Stimulated activated CD4-positive, alpha-beta T cell treated with anti-CD3 and anti-CD28 coated beads, Interleukin-2, amount 100 ng/mL, for 24 hours (primary cell): ENCODE measurements at regions not wholly inside any gene's neighbourhood (a gene's known extent, or its start where the extent isn't known, plus 50 kb on each side); places are given as distances from the start of the nearest gene placed in this dataset.

Experiments used
- DNase-seq, 2 donors: peaks; one replicate each; pipeline ENCODE4 v3.0.0-alpha.2; 2020

DNA sequence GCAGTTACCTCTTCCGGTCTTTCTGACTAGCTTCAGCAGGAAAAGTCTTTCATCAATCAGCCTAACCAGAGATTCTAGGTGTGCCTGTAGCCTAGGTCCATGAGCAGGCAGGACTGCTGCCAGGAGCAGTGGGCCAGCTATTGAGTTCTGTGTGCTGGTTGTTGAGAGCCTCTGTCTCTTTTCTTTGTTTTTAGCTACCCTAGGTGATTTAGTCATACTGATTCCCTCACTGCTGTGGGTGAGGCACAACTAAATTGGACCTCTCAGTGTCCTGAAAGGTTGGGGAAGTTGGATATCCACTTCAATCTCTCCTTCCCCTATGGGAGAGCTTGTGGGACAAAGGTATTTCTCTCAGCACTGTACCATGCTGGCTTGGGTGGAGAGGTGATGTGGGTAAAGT lies 354.9 kb downstream of the GPAT3 start:
- no peak for DNase-seq

- no peak for DNase-seq
Observed at GRCh38 chr4:83890231-83890630, 354.3 kb downstream of the GPAT3 start.

DNA sequence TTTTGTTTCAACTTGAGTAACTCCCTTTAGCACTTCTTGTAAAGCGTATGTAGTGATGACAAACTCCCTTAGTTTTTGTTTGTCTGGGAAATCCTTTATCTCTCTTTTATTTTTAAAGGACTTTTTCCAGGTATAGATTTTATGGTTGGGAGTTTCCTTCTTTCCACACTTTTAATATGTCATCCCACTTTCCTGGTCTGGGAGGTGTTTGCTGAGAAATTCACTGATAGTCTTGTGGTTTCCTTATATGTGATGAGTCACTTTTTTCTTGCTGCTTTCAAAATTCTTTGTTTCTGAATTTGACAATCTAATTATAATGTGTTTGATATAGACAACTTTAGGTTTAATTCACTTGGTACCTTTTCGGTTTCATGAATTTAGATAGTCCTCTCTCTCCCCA lies 353.9 kb downstream of the GPAT3 start:
- DNase-seq: no peak

GRCh38 chr4:83885256-83886182 lies 349.6 kb downstream of the GPAT3 start:
- no peak for DNase-seq

GRCh38 chr4:83876047-83876446 lies 340.1 kb downstream of the GPAT3 start:
- no peak for DNase-seq

GRCh38 chr4:83875437-83875836 lies 339.5 kb downstream of the GPAT3 start:
- no peak for DNase-seq

DNA sequence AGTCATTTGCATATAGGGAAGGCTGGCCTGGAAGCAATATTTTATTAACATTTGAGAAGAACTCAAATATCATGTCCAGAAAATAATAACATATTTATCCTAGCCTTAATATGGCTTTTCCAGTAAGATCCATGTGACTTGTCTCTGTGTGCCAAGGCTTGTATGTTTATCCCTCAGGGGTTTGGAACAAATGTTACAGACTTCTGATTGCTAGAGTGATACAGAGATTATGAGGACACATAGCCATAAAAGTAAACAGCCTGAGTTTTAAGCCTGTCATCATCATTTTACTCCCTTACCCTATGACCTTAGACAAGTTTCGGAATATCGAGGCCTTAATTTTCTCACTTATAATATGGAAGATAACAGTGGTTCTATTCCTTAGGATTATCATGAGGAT lies 338.1 kb downstream of the GPAT3 start:
- no peak for DNase-seq

DNA sequence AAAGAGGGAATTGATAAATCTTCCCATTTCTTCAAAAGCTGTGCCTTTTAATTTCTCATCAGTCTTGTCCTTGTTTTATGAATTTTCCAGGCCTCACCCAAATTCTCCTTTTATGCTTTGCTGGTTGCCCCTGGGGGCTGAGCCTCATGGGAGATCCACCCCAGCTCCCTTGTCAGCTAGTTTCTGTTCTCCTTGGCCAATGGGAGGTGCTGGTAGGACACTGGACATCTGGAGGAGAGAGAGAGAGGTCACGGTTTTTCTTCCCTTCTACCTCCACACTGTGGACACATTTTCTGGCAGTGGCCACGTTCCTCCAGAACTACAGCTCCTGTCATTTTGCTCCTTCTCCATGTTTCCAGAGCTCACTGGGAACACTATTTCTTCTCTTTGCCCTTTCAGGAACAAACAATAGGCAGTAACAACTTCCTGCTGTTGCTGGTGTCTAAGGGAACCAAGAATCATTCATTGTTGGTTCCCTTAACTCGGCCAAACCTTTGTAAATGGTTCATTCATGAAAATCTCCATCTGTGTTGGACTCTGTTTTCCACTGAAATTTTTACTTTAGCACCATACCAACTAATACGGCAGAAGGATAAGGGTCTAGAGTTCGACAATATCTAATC lies 334.5 kb downstream of the GPAT3 start:
- no peak for DNase-seq

DNA sequence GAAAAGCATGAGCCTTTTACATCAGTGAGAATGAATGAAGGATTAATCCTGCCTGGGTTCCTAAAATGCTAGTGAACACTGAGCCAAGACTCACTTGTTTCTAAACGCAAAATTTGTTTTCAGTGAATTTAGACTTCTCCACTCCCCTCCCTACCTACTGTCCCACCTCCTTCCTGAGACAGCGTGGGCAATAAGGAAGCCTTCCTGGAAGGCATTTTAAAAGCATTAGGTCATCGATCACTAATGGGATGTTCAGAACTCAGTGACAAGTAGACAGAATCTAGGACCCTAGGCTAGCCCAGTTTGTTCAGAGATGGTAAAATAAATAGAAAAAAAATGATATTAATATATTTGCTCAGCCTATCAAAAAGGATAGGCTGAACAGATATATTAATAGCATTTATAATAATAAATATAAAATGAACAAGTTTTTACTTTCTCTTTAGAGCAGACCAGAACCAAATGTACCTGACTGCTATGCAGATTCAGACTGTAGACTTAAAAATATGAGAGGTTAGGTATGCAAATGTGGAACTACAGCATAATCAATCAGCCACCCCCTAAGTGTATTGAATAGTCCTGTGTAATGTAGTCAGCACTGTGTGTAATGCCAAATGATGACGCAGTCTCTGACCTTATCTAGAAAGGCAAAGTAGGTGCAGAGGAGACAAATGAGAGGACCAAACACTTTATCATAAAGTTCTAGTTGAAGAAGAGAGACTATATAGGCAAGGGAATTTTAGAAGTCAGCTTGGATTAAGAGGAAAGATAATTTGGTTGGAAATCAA lies 331.1 kb downstream of the GPAT3 start:
- DNase-seq: no peak

DNA sequence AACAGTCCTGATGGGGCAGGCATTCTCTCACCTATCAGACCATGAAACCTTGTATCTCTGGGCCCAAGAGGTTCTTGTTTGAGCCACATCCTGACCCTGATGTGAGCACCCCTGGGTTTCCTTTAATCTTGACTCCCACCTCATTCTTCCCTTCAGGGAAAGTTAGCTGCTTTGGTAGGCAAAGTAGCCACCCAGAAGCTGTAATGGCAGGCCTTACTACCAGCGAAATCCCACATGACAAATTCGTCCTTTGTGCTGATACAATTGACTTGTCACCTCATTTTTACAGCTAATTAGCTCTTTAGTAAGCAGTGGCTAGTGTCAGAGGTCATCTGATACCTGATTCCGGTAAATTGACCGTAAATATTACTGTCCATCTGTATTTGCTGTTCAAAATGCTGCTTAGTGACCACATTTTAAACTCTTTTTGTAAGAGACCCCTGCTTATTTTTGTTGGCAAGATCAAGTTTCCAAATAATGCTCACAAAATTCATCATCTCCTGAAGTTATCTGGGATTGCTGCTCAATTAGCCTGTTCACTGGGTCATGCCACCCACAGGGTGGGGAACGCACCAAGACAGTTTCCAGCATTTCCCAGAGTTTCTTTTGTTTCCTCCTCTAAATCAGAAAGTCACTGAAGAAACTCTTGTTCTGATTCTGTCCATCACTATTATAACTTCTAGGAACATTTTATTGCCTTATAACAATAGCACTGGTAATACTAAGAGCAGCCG lies 329.7 kb downstream of the GPAT3 start:
- DNase-seq: no peak

DNA sequence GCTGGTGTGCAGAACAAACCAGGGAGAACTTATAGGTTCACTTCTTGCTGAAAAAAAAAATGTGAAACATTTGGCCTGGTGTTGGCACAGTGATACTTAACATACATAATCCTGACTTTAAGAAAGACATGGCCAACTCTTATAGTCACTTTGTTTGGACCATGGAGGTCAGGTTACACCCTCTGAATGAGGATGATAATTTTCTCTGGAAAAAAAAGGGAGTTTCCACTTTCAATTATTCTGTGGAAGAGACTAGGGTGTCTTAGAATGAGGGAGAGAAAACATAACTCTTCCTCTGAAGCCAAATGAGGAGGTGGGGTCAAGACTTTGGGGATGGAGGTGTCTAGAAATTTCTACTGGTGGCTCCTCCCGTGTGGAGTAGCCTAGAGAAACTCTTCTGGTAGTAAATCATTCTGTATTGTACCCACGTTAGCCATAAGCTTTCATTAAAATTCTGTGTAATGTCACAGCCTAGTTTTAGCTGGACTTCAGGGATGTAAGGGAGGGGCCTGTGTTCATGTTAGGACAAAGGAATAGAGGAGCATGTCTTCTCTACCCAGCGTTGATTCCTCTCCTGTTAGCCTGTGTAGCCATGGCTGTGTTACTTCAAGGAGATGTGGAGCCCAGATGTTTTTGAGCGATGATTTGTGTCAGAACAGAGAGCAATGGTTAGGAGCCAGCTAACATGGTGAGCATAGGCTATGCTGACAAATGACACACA lies 328.3 kb downstream of the GPAT3 start:
- DNase-seq: no peak

DNA sequence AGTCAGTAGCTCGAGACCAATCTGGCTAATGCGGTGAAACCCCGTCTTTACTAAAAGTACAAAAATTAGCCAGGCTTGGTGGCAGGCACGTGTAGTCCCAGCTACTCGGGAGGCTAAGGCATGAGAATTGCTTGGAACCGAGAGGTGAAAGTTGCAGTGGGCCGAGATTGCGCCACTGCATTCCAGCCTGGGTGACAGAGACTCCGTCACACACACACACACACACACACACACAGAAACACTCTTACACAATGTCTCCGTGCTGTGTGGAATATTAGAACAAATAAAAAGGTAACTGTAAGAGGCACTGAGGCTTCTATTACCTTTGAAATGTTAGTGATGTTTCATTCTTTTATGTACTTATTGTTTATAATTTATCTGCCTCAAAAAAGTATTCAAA lies 326.6 kb downstream of the GPAT3 start:
- DNase-seq: no peak

DNA sequence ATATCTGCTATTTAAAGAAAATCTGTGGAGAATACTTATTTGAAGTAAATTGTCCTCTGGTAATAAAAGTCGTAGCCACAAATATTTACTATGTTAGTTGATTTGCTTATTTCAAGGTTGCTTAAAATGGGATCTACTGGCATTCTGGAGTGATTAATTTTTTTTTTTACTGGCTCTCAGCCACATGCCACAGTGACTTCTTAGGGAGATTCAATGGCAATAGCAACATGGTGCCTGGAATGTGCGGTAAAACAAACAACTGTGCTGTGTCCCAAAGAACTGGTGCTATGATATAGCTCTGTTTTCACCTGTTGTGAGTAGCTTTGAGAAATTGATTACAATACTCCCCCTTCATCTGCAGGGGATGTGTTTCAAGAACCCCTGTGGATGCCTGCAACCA lies 324.3 kb downstream of the GPAT3 start:
- no peak for DNase-seq

- no peak for DNase-seq
Observed at GRCh38 chr4:83858131-83858530, 322.2 kb downstream of the GPAT3 start.

- no peak for DNase-seq
Observed at GRCh38 chr4:83855044-83855443, 319.1 kb downstream of the GPAT3 start.

- no peak for DNase-seq
Observed at GRCh38 chr4:83852085-83852451, 316.2 kb downstream of the GPAT3 start.

DNA sequence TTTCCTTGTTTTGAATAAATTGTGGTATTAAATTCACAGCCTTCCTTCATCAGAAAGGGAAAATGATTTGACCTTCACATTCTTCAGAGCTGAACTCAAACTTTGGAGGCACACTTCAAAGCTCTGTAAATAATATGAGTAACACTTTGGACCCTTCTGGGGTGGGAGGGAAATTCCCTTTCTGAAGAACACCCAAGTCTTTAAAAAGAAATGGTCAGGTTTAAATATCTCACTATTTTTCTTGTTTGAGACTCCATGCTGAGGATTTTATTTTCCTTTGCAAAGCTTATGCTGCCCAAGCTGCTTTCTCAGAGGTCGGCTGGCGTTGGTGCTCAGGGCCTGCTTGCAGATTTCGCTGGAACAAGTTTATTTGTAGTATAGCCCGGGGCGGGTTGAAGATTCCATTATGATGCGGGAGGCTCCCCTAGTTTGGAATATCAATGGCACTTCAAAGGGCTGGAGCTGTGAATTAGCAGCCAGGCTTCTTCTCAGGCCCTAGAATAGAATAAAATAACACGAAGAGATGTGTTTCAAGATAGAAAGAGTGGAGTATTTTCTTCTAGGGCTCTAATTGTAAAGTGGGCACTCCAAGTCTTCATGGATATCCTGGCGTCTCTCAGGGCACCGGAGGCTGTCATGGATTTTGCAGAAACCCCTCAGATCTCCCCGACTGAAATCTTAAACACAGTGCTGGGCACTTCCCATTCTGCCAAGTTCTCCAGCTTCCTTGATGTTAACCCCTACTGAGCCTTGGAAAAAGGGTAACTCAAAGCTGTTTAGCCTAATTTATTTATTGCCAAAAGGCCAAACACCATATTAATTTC lies 315.6 kb downstream of the GPAT3 start:
- no peak for DNase-seq

DNA sequence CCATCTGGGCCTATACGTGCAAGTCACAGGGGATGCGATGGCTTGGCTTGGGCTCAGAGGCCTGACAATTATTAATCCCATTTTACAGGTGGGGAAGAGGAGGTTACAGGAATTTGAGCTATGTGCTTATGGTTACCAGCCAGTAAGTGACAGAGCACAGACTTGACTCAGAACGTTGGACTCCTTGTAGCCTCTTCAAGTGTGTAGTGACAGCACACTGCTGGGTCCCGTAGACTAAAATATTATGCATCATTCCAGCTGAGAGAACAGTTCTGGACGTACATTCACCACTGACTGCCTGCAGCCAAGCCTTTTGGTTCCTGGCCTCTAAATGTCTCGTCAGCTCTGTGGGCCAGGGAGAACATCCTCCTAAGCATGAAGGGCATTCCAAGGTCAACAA lies 314.5 kb downstream of the GPAT3 start:
- DNase-seq: no peak

DNA sequence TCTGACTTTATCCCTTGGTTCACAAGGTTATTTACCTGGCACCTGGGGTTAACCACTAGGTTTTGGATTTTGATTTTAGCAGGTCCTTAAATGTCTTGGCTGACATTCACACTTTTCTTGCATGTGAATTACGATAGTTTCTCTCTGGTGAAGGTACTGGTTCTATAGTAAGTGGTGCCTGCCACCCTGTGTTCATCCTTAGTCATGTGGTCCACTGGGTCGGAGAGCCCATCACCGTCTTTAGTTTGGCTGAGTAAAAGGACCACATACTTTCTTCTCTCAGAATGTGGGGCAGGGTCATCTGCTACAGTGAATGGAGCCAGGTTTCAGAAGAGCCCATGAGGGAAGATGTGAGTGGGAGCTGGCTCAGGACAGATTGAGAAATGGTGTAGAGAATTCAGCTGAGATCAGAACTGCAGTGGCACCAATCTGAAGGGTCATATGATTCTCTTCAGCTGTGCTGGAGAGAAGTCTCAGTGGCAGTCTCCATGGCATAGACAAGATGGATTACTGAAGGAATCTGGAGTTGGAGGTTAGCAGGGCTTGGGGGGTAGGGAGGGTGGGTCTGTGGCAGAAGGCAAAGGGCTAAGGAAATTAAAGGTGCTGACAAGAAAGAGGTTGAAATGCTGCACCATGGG lies 310.4 kb downstream of the GPAT3 start:
- DNase-seq: no peak

DNA sequence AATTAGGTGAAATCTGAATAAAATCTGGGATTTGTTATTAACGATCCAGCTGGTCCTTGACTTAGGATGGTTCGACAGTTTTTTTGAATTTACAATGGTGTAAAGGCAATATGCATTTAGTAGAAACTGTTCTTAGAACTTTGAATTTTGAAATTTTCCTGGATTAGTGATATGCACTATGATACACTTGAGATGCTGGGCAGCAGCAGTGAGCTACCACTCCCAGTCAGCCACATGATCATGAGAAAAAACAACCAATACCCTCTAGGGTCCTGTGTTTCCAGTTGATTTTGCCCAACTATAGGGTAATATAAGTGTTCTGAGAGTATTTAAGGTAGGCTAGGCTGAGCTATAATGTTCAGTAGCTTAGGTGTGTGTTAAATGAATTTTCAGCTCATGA lies 303.7 kb downstream of the GPAT3 start:
- DNase-seq: no peak
